Caco-2 (cell line): ENCODE measurements at regions not wholly inside any gene's neighbourhood (a gene's known extent, or its start where the extent isn't known, plus 50 kb on each side); places are given as distances from the start of the nearest gene placed in this dataset.

Source experiments
- BruUV-seq: library from RNA; stranded (reverse); fragments of 400-500 nt; replicated peaks from 2 replicates; lab custom pipeline; 2021; lab: Mats Ljungman, UMichigan
- CTCF ChIA-PET: fragments of 300-600 bp; sonication (Branson Sonifier 250); formaldehyde crosslinking; loops from one replicate; lab custom pipeline; 2022; ENCODE audit warnings: antibody characterized with exemption; lab: Charles Lee
- POLR2A ChIA-PET: fragments of 300-600 bp; sonication (Branson Sonifier 250); formaldehyde crosslinking; loops from one replicate; lab custom pipeline; 2022; ENCODE audit warnings: antibody characterized with exemption; lab: Charles Lee
- DNase-seq, 2 experiments: peaks; one replicate each; pipeline versions ENCODE4 v3.0.0 to v3.0.0-alpha.2; 2020 to 2022
- H3K27me3 ChIP-seq: replicated peaks from 2 replicates; pipeline ENCODE4 v1.6.0; 2011; ENCODE audit warnings: low read length; ENCODE audit not compliant: control insufficient read depth, insufficient read depth
- H3K36me3 ChIP-seq: 2 replicates; pipeline ENCODE4 v1.5.1; 2011; ENCODE audit warnings: low read length; ENCODE audit not compliant: control insufficient read depth, insufficient read depth
- H3K4me1 ChIP-seq: fragments of 250-450 bp; sonication (Bioruptor Pico); 2 replicates; pipeline ENCODE4 v1.5.1; 2020; ENCODE audit warnings: mild to moderate bottlenecking
- H3K4me3 ChIP-seq: 2 replicates; pipeline ENCODE4 v1.5.1; 2011; ENCODE audit warnings: low read depth, mild to moderate bottlenecking, control low read depth, low read length
- H3K9me3 ChIP-seq: fragments of 250-450 bp; sonication (Bioruptor Pico); 2 replicates; pipeline ENCODE4 v1.5.1; 2020; ENCODE audit warnings: mild to moderate bottlenecking, moderate library complexity
- H3K27ac Mint-ChIP-seq: one replicate; pipeline ENCODE4 v1.8.0; 2022; ENCODE audit warnings: mixed read lengths; ENCODE audit not compliant: unreplicated experiment
- H3K27me3 Mint-ChIP-seq: one replicate; pipeline ENCODE4 v1.8.0; 2022; ENCODE audit warnings: mixed read lengths; ENCODE audit not compliant: insufficient read depth, unreplicated experiment
- H3K36me3 Mint-ChIP-seq: one replicate; pipeline ENCODE4 v1.8.0; 2022; ENCODE audit warnings: mild to moderate bottlenecking, mixed read lengths; ENCODE audit not compliant: insufficient read depth, unreplicated experiment
- H3K4me1 Mint-ChIP-seq: one replicate; pipeline ENCODE4 v1.8.0; 2022; ENCODE audit warnings: low read depth, mixed read lengths; ENCODE audit not compliant: unreplicated experiment
- H3K4me3 Mint-ChIP-seq: one replicate; pipeline ENCODE4 v1.8.0; 2022; ENCODE audit warnings: mild to moderate bottlenecking, moderate library complexity, mixed read lengths; ENCODE audit not compliant: unreplicated experiment
- H3K9me3 Mint-ChIP-seq: one replicate; pipeline ENCODE4 v1.8.0; 2022; ENCODE audit warnings: mixed read lengths; ENCODE audit not compliant: unreplicated experiment
- intact Hi-C: fragments of 100-400 bp; cut with micrococcal nuclease; formaldehyde crosslinking; loops from one replicate; pipeline ENCODE4 v1.10.0; 2022; ENCODE audit not compliant: unreplicated experiment
- TF ChIP-seq, protein P1 (sequence below), 2 experiments: fragments of 200-600 bp in 1 of 2; IDR thresholded peaks; 1 replicate in 1 of 2; 2 replicates in 1 of 2; pipeline versions ENCODE4 v1.5.1 to v1.8.0; 2011 to 2022; ENCODE audit warnings: antibody characterized with exemption in 1 of 2, control low read depth in 1 of 2, inconsistent platforms in 1 of 2, low read depth in 1 of 2, low read length in 1 of 2, mild to moderate bottlenecking in 1 of 2, moderate library complexity in 1 of 2; ENCODE audit not compliant: insufficient read depth in 1 of 2, severe bottlenecking in 1 of 2, unreplicated experiment in 1 of 2

- Mint-ChIP-seq H3K4me1 (no peaks in the 10 kb centered on the region), H3K27ac (no peak overlapping the region)
- BruUV-seq: no TSS peak
Measured at GRCh38 chr4:137300776-137301175, 231.5 kb downstream of the PCDH18 start.

GRCh38 chr4:137299281-137299680 lies 233.0 kb downstream of the PCDH18 start:
- BruUV-seq: no TSS peak
- TF ChIP-seq, protein P1, sequence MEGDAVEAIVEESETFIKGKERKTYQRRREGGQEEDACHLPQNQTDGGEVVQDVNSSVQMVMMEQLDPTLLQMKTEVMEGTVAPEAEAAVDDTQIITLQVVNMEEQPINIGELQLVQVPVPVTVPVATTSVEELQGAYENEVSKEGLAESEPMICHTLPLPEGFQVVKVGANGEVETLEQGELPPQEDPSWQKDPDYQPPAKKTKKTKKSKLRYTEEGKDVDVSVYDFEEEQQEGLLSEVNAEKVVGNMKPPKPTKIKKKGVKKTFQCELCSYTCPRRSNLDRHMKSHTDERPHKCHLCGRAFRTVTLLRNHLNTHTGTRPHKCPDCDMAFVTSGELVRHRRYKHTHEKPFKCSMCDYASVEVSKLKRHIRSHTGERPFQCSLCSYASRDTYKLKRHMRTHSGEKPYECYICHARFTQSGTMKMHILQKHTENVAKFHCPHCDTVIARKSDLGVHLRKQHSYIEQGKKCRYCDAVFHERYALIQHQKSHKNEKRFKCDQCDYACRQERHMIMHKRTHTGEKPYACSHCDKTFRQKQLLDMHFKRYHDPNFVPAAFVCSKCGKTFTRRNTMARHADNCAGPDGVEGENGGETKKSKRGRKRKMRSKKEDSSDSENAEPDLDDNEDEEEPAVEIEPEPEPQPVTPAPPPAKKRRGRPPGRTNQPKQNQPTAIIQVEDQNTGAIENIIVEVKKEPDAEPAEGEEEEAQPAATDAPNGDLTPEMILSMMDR (IDR thresholded peaks at IDR 0.05; ENCODE audit: insufficient read depth in 1 of 2, low read depth in 1 of 2, low read length in 1 of 2, severe bottlenecking in 1 of 2, unreplicated experiment in 1 of 2): no peak
- CTCF ChIA-PET: no interaction called here

More at GRCh38 chr4:137300776-137301175, 231.5 kb downstream of the PCDH18 start:
- intact Hi-C loops: no loop called here
- no peak for DNase-seq
- H3K4me1 ChIP-seq: no peaks in the 10 kb centered on the region
- H3K4me3 Mint-ChIP-seq: no peak overlapping the region
- CTCF ChIA-PET: no interaction called here
- H3K27me3 ChIP-seq: no peaks in the 10 kb centered on the region
- H3K9me3 Mint-ChIP-seq: no peaks in the 10 kb centered on the region
- H3K36me3 Mint-ChIP-seq: no peaks in the 10 kb centered on the region
- no peaks in the 10 kb centered on the region for H3K36me3 ChIP-seq
- POLR2A ChIA-PET: no interaction called here
- no peak overlapping the region for H3K4me3 ChIP-seq
- no peaks in the 10 kb centered on the region for H3K9me3 ChIP-seq
- TF ChIP-seq, protein P1 (IDR thresholded peaks at IDR 0.05; ENCODE audit: insufficient read depth in 1 of 2, low read depth in 1 of 2, low read length in 1 of 2, severe bottlenecking in 1 of 2, unreplicated experiment in 1 of 2): no peak
- H3K27me3 Mint-ChIP-seq: no peaks in the 10 kb centered on the region

GRCh38 chr4:137293281-137293680 lies 239.0 kb downstream of the PCDH18 start:
- H3K36me3 Mint-ChIP-seq: no peaks in the 10 kb centered on the region
- intact Hi-C loops: no loop called here

More at GRCh38 chr4:137299281-137299680, 233.0 kb downstream of the PCDH18 start:
- no peaks in the 10 kb centered on the region for H3K27me3 ChIP-seq
- H3K9me3 ChIP-seq: no peaks in the 10 kb centered on the region
- POLR2A ChIA-PET: no interaction called here
- intact Hi-C loops: no loop called here
- DNase-seq: no peak
- no peak overlapping the region for H3K4me3 Mint-ChIP-seq
- H3K4me1 ChIP-seq: no peaks in the 10 kb centered on the region
- H3K36me3 Mint-ChIP-seq: no peaks in the 10 kb centered on the region
- H3K4me3 ChIP-seq: no peak overlapping the region
- H3K9me3 Mint-ChIP-seq: no peaks in the 10 kb centered on the region
- H3K27me3 Mint-ChIP-seq: no peaks in the 10 kb centered on the region
- H3K4me1 Mint-ChIP-seq: no peaks in the 10 kb centered on the region
- no peak overlapping the region for H3K27ac Mint-ChIP-seq
- H3K36me3 ChIP-seq: no peaks in the 10 kb centered on the region

More at GRCh38 chr4:137293281-137293680, 239.0 kb downstream of the PCDH18 start:
- no peaks in the 10 kb centered on the region for H3K4me1 Mint-ChIP-seq
- Histone ChIP-seq H3K4me1 (no peaks in the 10 kb centered on the region), H3K4me3 (no peak overlapping the region), H3K9me3 (no peaks in the 10 kb centered on the region), H3K27me3 (no peaks in the 10 kb centered on the region), H3K36me3 (no peaks in the 10 kb centered on the region)
- no peak for DNase-seq
- no peaks in the 10 kb centered on the region for H3K9me3 Mint-ChIP-seq
- no peak overlapping the region for H3K27ac Mint-ChIP-seq
- H3K27me3 Mint-ChIP-seq: no peaks in the 10 kb centered on the region
- no TSS peak for BruUV-seq
- POLR2A ChIA-PET: no interaction called here
- no peak overlapping the region for H3K4me3 Mint-ChIP-seq
- TF ChIP-seq, protein P1 (IDR thresholded peaks at IDR 0.05; ENCODE audit: insufficient read depth in 1 of 2, low read depth in 1 of 2, low read length in 1 of 2, severe bottlenecking in 1 of 2, unreplicated experiment in 1 of 2): no peak
- CTCF ChIA-PET: no interaction called here
